NCI-H345 (cell line): ENCODE measurements at regions not wholly inside any gene's neighbourhood (a gene's known extent, or its start where the extent isn't known, plus 50 kb on each side); places are given as distances from the start of the nearest gene placed in this dataset.

ENCODE experiments used
- DNase-seq: peaks from one replicate; lab custom pipeline; 2025; lab: John Stamatoyannopoulos, UW

DNA sequence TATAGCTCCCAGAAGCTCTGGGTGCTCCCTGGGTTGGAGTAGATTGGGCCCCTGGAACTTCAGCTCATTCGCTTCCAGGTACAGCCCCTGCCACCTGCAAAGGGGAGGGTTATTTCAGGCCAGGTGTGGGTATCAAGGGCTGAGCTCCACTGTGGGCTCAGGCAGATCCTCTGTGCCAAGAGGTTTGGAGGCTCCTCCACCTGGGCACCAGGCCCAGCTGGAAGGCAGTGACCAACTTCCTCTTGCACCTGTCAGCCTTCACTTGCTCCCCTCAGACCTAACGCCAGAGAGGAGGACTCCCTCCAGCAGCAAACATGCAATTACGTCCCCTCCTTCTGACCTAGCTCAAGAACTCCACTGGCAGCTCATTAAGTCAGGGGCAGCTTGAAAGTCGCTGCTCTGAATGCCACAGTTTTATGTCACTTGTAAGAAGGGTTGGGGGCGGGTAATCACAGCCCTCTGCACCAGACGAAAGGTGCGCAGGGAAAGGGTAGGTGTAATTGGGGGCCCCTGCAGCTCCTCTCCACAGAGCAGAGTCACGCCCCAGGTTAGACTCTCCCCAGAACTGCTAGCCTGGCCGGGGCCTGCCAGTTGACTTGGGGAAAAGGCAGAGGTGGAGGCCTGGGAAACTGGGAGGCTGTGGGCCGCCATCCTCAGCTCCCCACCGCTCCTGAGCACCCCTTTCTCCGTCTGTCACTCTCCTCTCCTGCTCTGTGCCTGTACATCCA, 125.0 kb upstream of the TMPRSS2 start:
- no peak for DNase-seq

DNA sequence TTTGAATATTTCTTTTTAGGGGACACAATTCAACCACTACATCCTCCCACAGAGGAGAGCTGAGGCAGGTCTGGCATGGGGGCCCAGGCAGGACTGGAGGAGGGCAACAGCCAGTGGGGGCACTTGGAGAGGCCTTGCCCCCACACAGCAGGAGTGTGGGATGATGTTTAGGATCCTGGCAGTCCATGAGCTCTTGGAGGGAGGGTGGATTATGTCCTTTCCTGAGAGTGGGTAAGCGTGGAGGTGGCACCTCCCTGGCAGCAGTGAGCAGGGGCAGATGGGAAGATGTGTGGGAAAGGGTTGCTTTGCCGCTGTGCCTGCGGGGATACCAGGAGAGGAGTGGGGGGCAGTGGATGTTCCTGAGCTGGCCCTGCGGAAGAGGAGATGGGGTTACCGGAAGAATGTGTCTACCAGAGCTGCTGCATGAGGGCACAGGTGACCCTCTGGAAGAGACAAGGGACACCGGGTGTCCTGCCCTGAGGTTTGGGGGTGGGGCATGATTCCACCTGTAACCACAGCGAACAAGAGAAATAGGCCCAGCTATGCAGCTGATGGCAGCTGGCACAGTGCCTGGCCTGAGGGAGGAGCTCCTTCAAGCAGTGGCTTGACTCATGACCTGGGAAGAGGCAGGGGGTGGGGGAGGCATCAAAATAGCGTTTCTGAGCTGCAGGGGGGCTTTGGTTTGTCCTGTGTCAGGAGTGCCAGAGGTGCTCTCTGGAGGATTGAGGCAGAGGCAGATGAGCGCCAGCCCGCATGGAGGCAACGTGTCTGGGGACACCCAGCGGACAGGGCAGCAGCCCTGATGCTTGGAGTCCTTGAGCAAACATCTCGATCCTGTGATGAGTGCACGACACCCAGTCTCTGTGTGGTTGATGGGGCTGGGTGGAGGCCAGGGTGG, 123.9 kb upstream of the TMPRSS2 start:
- DNase-seq = peak; percentile 70

DNA sequence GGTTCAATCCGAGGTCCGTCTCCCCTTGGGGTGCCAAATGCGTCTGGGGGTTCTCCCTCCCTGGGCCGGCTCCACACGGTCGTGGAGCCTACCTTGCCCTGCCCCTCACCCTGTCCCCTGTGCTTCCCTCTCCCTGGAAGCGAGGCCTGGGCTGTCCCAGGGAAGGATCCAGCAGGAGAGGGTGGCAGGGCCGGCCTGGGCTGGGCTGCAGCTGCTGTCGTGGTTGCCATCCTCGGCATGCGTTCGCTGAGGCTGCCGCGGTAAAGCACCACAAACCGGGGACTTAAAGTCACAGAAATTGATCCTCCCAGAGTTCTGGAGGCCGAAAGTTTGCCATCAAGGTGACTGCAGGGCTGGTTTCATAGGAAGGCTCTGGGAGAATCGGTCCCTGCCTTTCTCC, 123.0 kb upstream of the TMPRSS2 start:
- DNase-seq = no peak

DNA sequence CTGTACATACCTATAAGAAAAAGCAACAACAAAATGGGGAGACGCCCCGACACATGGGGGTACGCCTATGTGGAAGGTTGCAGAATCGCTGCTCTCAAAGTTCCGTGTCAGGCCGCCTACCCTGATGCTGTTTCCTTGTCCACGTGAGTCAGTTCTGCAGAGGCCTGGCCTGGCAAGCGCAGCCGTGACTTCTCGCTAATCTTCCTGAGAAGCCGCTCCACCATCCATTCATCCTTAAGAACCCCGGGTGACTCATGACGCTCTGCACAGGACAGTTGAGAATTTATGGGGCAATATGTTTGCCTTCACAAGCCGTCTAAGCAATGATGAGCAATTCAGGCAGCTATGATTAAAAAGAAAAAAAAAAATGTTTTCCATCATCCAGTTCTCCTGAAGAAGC, 122.3 kb upstream of the TMPRSS2 start:
- no peak for DNase-seq

- DNase-seq = no peak
Measured at GRCh38 chr21:41628256-41628655, 120.3 kb upstream of the TMPRSS2 start.

GRCh38 chr21:41627428-41627827, 119.5 kb upstream of the TMPRSS2 start:
- no peak for DNase-seq

GRCh38 chr21:41626021-41626420, 118.1 kb upstream of the TMPRSS2 start:
- DNase-seq = no peak

- no peak for DNase-seq
Measured at GRCh38 chr21:41625428-41625827, 117.5 kb upstream of the TMPRSS2 start.

GRCh38 chr21:41624674-41625310, 116.8 kb upstream of the TMPRSS2 start:
- no peak for DNase-seq

DNA sequence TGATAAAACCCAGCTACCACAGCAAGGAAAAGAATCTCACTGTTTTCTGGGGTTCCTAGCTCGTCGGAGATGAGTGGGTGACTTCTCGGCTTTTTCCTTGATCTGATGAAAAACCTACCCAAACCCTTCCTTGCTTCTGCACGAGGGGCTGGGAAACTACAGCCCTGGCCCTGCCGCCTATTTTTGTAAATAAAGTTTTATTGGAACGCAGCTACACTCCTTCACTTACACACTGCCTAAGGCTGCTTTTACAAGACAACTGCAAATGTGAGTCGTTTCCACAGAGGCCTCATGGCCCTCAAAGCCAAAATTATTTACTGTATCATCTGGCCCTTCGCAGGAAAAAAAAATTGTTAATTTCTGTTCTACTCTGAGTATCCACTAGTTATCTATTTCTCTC, 116.0 kb upstream of the TMPRSS2 start:
- DNase-seq = no peak

- no peak for DNase-seq
Measured at GRCh38 chr21:41622831-41623548, 115.0 kb upstream of the TMPRSS2 start.

DNA sequence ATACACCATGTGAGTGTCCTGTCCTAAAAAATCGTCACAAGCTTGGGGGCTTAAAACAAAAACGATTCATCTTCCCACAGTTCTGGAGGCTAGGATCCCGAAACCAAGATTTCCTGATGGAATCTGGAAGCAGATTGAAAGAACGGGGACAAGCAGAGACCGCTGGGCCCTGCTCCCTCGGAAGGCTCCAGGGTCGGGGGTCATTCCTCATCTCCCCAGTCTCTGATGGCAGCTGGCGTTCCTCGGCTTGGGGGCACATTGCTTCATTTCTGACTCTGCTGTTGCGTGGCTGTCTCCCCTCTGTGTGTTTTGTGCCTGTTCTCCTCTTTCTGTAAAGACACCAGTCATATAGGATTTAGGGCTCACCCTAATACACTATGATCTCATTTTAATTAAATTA, 114.2 kb upstream of the TMPRSS2 start:
- DNase-seq = no peak

DNA sequence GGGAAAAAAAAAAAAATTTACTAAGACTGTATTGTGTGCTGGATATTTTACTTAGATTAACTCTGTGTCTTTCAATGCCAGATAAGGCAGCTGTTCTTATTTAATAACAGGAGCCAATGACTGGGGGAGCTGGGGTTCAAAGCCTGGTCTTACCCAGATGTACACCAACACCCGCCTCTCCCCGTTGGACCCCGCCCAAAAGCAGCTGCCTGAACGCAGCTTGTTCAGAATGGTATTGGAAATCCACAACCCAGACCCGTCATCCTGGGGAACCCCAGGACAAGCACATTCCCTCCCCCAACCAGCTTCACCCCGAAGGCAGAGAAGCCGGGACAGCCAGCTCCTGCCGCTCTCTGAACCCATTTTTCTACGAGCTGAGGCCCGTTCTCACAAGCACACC, 113.6 kb upstream of the TMPRSS2 start:
- DNase-seq = no peak

DNA sequence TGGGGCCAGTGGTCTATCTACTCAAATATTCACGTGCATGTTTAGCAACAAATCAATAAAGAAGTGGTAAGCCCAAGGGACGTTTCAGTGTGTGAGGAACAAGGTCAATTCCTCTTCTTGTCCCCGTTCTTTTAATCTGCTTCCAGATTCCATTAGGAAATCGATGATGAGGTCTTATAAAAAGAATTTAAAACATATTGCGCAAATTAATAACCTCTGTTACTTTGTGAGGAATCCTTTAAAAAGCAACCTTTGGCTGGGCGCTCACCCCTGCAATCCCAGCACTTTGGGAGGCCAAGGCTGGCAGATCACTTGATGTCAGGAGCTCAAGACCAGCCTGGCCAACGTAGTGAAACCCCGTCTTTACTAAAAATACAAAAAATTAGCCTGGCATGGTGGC, 113.0 kb upstream of the TMPRSS2 start:
- DNase-seq = no peak

- no peak for DNase-seq
Measured at GRCh38 chr21:41620541-41620940, 112.6 kb upstream of the TMPRSS2 start.

- DNase-seq = no peak
Measured at GRCh38 chr21:41616031-41616591, 108.2 kb upstream of the TMPRSS2 start.

DNA sequence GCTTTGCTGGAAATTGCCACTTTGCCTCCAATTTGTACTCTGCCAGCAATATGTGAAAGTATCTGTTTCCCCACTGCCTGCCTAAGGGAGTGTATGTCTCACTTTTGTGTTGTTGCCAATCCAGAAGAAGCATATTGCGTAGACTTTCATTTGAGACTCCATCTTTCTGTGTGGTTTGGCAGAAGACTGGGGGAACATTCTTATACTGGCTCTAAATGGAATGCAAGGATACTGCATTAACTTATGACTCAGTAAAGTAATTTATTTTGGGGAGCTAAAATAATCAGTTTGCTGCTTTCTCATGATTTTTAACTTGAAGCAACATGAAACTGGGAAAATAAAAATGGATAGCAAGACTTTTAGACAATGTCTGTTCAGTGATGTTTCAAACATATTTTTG, 107.7 kb upstream of the TMPRSS2 start:
- no peak for DNase-seq

- no peak for DNase-seq
Measured at GRCh38 chr21:41614511-41614910, 106.6 kb upstream of the TMPRSS2 start.

DNA sequence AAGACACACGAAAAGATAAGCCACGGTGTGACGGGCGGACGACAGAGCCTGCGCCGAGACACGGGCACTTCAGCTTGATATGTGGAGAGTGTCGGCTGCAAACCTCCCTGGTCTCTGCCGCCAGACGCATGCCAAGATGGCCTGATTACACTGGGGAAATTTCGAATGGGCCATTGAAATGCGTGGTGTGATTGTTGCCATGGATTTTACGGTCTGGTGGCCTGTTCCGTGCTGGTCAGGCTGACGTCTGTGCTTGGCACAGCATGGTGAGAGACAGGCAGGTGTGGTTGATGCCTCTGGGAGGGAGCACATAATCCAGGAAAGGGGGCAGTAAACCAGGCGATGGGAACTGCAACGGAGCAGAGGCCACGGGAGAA, 105.6 kb upstream of the TMPRSS2 start:
- no peak for DNase-seq

DNA sequence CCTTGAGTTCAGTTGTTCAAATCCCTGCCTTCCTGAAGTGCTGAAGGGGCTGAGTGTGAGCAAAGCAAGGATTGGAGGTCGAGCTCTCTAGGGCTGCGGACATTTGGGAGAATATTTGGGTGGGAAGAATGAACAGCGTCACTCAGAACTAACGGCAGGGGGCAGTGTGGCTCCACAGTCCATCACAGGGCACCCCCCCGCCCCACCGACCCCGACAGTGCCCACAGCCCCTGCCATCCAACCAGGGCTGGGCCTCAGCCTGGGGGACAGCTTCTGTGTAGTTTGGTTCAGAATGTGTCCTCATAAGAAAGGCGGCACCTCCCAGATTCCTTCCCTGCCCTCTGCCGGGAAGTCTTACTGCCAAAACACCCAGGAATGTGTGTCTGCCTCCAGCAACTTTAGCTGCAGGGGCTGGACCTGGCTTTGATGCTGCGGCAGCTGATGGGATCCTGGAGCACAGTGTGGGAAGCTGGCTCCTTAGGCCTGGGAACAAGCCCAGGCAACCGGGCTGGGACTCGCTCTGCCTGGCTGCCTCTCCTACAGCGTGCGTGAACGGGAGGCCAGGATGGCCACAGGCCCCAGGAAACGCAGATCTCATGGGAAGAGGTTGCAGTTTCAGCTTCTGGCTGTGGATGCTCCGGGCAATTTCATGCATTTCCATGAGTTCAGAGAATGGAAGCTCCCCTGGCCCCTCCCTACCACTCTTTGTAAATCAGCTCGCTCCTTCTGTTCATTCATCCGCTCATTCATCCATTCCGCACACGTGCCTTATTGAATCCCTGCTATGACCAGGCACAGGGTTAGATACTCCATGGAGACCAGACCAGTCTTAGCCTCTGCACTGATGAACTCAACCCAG, 104.9 kb upstream of the TMPRSS2 start:
- peak; percentile 57 for DNase-seq
